SK-MEL-5 (cell line): ENCODE measurements at regions not wholly inside any gene's neighbourhood (a gene's known extent, or its start where the extent isn't known, plus 50 kb on each side); places are given as distances from the start of the nearest gene placed in this dataset.
"Not testable (repeated sequence)": the region's sequence is repeated elsewhere in the genome, so short reads cannot be mapped to it uniquely, and the experiment has no call there.

Experiments used
- DNase-seq: peaks from one replicate; pipeline ENCODE4 v3.0.0-alpha.2; 2016; ENCODE audit warnings: low read depth, low spot score
- in situ Hi-C: cut with HindIII; loops from 2 replicates; pipeline ENCODE4 v1.10.0; 2016; ENCODE audit warnings: low sequenced_read_pairs, high pct_unique_total_duplicates, low pct_unique_long_range_greater_than_20kb

GRCh38 chr14:92223025-92223424, 99.9 kb upstream of the SLC24A4 start:
- no peak for DNase-seq
- in situ Hi-C loops, result no loop called here

- DNase-seq, result peak; percentile 25
- in situ Hi-C loops, result no loop called here
Measured at GRCh38 chr14:92224358-92224954, 98.5 kb upstream of the SLC24A4 start.

GRCh38 chr14:92225731-92226130, 97.2 kb upstream of the SLC24A4 start:
- in situ Hi-C loops, result no loop called here
- no peak for DNase-seq

GRCh38 chr14:92226166-92226565, 96.8 kb upstream of the SLC24A4 start:
- in situ Hi-C loops, result not testable (repeated sequence)

GRCh38 chr14:92236243-92236900, 86.6 kb upstream of the SLC24A4 start:
- DNase-seq, result no peak
- in situ Hi-C loops, result no loop called here

More at GRCh38 chr14:92226166-92226565, 96.8 kb upstream of the SLC24A4 start:
- DNase-seq, result not testable (repeated sequence)

- DNase-seq, result no peak
- in situ Hi-C loops, result no loop called here
Measured at GRCh38 chr14:92240658-92241057, 82.3 kb upstream of the SLC24A4 start.

- in situ Hi-C loops, result no loop called here
- no peak for DNase-seq
Measured at GRCh38 chr14:92241966-92242595, 80.9 kb upstream of the SLC24A4 start.

- no peak for DNase-seq
- in situ Hi-C loops, result no loop called here
Measured at GRCh38 chr14:92244805-92245204, 78.2 kb upstream of the SLC24A4 start.

- no peak for DNase-seq
- in situ Hi-C loops, result no loop called here
Measured at GRCh38 chr14:92247341-92247740, 75.6 kb upstream of the SLC24A4 start.

GRCh38 chr14:92247947-92248346, 75.0 kb upstream of the SLC24A4 start:
- no peak for DNase-seq
- in situ Hi-C loops, result no loop called here

GRCh38 chr14:92248696-92249095, 74.3 kb upstream of the SLC24A4 start:
- in situ Hi-C loops, result no loop called here
- no peak for DNase-seq

GRCh38 chr14:92250366-92250765, 72.6 kb upstream of the SLC24A4 start:
- in situ Hi-C loops, DNase-seq: not testable (repeated sequence)

- DNase-seq, result no peak
- in situ Hi-C loops, result no loop called here
Measured at GRCh38 chr14:92252323-92252722, 70.6 kb upstream of the SLC24A4 start.

- in situ Hi-C loops, result no loop called here
- no peak for DNase-seq
Measured at GRCh38 chr14:92253381-92253894, 69.5 kb upstream of the SLC24A4 start.

GRCh38 chr14:92254786-92255185, 68.2 kb upstream of the SLC24A4 start:
- DNase-seq, result no peak
- in situ Hi-C loops, result no loop called here

GRCh38 chr14:92258934-92259333, 64.0 kb upstream of the SLC24A4 start:
- in situ Hi-C loops, result no loop called here
- DNase-seq, result no peak

GRCh38 chr14:92259613-92260357, 63.2 kb upstream of the SLC24A4 start:
- in situ Hi-C loops, result no loop called here
- peak; percentile 23 for DNase-seq

GRCh38 chr14:92263681-92264080, 59.3 kb upstream of the SLC24A4 start:
- peak; percentile 23 for DNase-seq
- in situ Hi-C loops, result no loop called here
